ENCODE measurements at regions not wholly inside any gene's neighbourhood (a gene's known extent, or its start where the extent isn't known, plus 50 kb on each side); places are given as distances from the start of the nearest gene placed in this dataset.

- no peaks in the 10 kb centered on the region for H3K4me1 ChIP-seq (ENCODE audit: insufficient read depth, poor library complexity, severe bottlenecking)
- DNase-seq (ENCODE audit: low spot score) (no peak), ATAC-seq (ENCODE audit: low read depth) (no peak)
- H3K27me3 ChIP-seq (ENCODE audit: insufficient read depth, poor library complexity, severe bottlenecking) = no peaks in the 10 kb centered on the region
- no peaks in the 10 kb centered on the region for H3K36me3 ChIP-seq (ENCODE audit: low read depth)
- TF ChIP-seq, protein P1, sequence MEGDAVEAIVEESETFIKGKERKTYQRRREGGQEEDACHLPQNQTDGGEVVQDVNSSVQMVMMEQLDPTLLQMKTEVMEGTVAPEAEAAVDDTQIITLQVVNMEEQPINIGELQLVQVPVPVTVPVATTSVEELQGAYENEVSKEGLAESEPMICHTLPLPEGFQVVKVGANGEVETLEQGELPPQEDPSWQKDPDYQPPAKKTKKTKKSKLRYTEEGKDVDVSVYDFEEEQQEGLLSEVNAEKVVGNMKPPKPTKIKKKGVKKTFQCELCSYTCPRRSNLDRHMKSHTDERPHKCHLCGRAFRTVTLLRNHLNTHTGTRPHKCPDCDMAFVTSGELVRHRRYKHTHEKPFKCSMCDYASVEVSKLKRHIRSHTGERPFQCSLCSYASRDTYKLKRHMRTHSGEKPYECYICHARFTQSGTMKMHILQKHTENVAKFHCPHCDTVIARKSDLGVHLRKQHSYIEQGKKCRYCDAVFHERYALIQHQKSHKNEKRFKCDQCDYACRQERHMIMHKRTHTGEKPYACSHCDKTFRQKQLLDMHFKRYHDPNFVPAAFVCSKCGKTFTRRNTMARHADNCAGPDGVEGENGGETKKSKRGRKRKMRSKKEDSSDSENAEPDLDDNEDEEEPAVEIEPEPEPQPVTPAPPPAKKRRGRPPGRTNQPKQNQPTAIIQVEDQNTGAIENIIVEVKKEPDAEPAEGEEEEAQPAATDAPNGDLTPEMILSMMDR (IDR thresholded peaks at IDR 0.05; ENCODE audit: poor library complexity, severe bottlenecking) = no peak
- H3K4me3 ChIP-seq (ENCODE audit: severe bottlenecking) = no peak overlapping the region
- H3K27ac ChIP-seq (ENCODE audit: poor library complexity, severe bottlenecking) = no peak overlapping the region
- no peaks in the 10 kb centered on the region for H3K9me3 ChIP-seq (ENCODE audit: severe bottlenecking)
Measured at GRCh38 chr1:193819376-193819775, 633.0 kb upstream of the B3GALT2 start.

DNA sequence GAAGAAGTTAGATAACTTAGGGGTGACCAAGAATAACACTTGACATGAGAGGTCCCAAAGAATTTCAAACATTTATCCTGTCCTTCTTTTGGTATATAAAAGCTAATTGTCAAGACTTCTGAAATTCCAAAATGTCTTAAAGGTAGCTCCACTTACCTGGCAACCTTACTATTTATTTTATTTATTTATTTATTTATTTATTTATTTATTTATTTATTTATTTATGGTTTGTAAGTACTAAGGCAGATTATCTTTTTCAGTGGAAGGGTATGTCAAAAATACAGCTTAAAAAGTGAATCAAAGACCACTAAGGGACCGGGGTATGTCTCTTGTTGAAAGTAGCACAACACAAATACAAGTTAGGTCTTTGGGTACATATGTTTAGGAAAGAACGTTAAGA lies 620.8 kb upstream of the B3GALT2 start:
- no peak for ATAC-seq (ENCODE audit: low read depth)
- H3K4me1 ChIP-seq (ENCODE audit: insufficient read depth, poor library complexity, severe bottlenecking) = no peaks in the 10 kb centered on the region
- no peaks in the 10 kb centered on the region for H3K36me3 ChIP-seq (ENCODE audit: low read depth)
- no peaks in the 10 kb centered on the region for H3K9me3 ChIP-seq (ENCODE audit: severe bottlenecking)
- H3K27ac ChIP-seq (ENCODE audit: poor library complexity, severe bottlenecking) = no peak overlapping the region
- H3K27me3 ChIP-seq (ENCODE audit: insufficient read depth, poor library complexity, severe bottlenecking) = no peaks in the 10 kb centered on the region
- no peak overlapping the region for H3K4me3 ChIP-seq (ENCODE audit: severe bottlenecking)
- DNase-seq (ENCODE audit: low spot score) = no peak
- TF ChIP-seq, protein P1 (IDR thresholded peaks at IDR 0.05; ENCODE audit: poor library complexity, severe bottlenecking) = no peak

- no peak for ATAC-seq (ENCODE audit: low read depth)
- no peaks in the 10 kb centered on the region for H3K27me3 ChIP-seq (ENCODE audit: insufficient read depth, poor library complexity, severe bottlenecking)
- no peaks in the 10 kb centered on the region for H3K4me1 ChIP-seq (ENCODE audit: insufficient read depth, poor library complexity, severe bottlenecking)
- H3K27ac ChIP-seq (ENCODE audit: poor library complexity, severe bottlenecking) = no peak overlapping the region
- no peak for DNase-seq (ENCODE audit: low spot score)
- no peaks in the 10 kb centered on the region for H3K36me3 ChIP-seq (ENCODE audit: low read depth)
- TF ChIP-seq, protein P1 (IDR thresholded peaks at IDR 0.05; ENCODE audit: poor library complexity, severe bottlenecking) = no peak
- no peaks in the 10 kb centered on the region for H3K9me3 ChIP-seq (ENCODE audit: severe bottlenecking)
- no peak overlapping the region for H3K4me3 ChIP-seq (ENCODE audit: severe bottlenecking)
Measured at GRCh38 chr1:193806079-193807048, 620.0 kb upstream of the B3GALT2 start.

- no peak overlapping the region for H3K27ac ChIP-seq (ENCODE audit: poor library complexity, severe bottlenecking)
- no peaks in the 10 kb centered on the region for H3K4me1 ChIP-seq (ENCODE audit: insufficient read depth, poor library complexity, severe bottlenecking)
- TF ChIP-seq, protein P1 (IDR thresholded peaks at IDR 0.05; ENCODE audit: poor library complexity, severe bottlenecking) = no peak
- H3K4me3 ChIP-seq (ENCODE audit: severe bottlenecking) = no peak overlapping the region
- H3K27me3 ChIP-seq (ENCODE audit: insufficient read depth, poor library complexity, severe bottlenecking) = no peaks in the 10 kb centered on the region
- no peaks in the 10 kb centered on the region for H3K9me3 ChIP-seq (ENCODE audit: severe bottlenecking)
- no peak for ATAC-seq (ENCODE audit: low read depth)
- no peaks in the 10 kb centered on the region for H3K36me3 ChIP-seq (ENCODE audit: low read depth)
- DNase-seq (ENCODE audit: low spot score) = no peak
Measured at GRCh38 chr1:193799948-193800690, 613.7 kb upstream of the B3GALT2 start.

Data from RWPE2 (cell line).